ENCODE measurements at regions not wholly inside any gene's neighbourhood (a gene's known extent, or its start where the extent isn't known, plus 50 kb on each side); places are given as distances from the start of the nearest gene placed in this dataset.

DNA sequence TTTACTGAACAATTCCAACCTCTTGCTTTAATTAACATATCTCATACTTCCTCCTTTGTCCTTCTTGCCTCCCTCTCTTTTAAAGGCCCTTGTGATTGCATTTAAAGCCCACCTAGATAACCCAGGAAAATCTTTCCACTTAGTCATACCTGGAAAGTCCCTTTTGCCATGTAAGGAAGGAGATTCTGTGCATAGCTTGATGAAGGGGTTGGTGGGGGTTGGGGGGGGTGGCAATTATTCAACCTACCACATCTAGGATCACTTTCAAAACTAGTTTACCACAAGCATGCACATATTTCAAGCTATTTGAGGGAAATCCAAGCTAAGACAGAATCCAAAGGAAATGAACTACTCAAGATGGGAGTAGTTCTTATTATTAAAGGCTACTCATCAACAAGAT is 249.1 kb upstream of the PTBP2 start:
- DNase-seq (ENCODE audit: low read depth, low spot score) (no peak), FAIRE-seq (no peak)
- CTCF ChIA-PET = no interaction called here
- Histone ChIP-seq H3K27ac (ENCODE audit: insufficient read depth, low read depth, low read length) (no peak overlapping the region), H3K4me1 (ENCODE audit: control insufficient read depth, extremely low read depth, insufficient read depth, low read length) (no peaks in the 10 kb centered on the region), H3K9me1 (replicated peaks; ENCODE audit: control insufficient read depth, extremely low read depth, insufficient read depth, low read length) (no peaks in the 10 kb centered on the region), H3K27me3 (ENCODE audit: control insufficient read depth in 2 of 2, insufficient read depth in 2 of 2, low read length in 2 of 2) (peaks cover 0 to 3% of the 10 kb centered on the region in 2 experiments), H2AFZ (ENCODE audit: low read depth, low read length) (no peak overlapping the region), H3K9ac (replicated peaks; ENCODE audit: extremely low read depth, insufficient read depth, low read length) (no peak overlapping the region), H3K79me2 (ENCODE audit: control insufficient read depth, insufficient read depth, low read length) (no peaks in the 10 kb centered on the region), H3K9me3 (replicated peaks; ENCODE audit: control insufficient read depth, insufficient read depth, low read length) (no peaks in the 10 kb centered on the region), H3K4me3 (replicated peaks in 1 of 3; ENCODE audit: insufficient read depth in 1 of 3, low read depth in 1 of 3, low read length in 3 of 3) (no peak overlapping the region), H3K36me3 (ENCODE audit: control insufficient read depth in 2 of 2, extremely low read depth in 1 of 2, insufficient read depth in 2 of 2, low read length in 2 of 2) (no peaks in the 10 kb centered on the region), H4K20me1 (replicated peaks; ENCODE audit: control insufficient read depth, extremely low read depth, insufficient read depth, low read length) (no peaks in the 10 kb centered on the region), H3K4me2 (ENCODE audit: insufficient read depth, low read length) (no peak overlapping the region)
- POLR2A ChIA-PET = no interaction called here
- no peak for TF ChIP-seq FOS (IDR thresholded peaks at IDR 0.05; ENCODE audit: borderline replicate concordance, insufficient read depth, low read length)
- no peak for TF ChIP-seq GATA2 (IDR thresholded peaks at IDR 0.05; ENCODE audit: insufficient read depth, insufficient read length, low read depth, low read length)
- no peak for TF ChIP-seq POLR2AphosphoS5 (IDR thresholded peaks at IDR 0.05; ENCODE audit: insufficient read depth, low read depth, low read length)
- TF ChIP-seq POLR2A (IDR thresholded peaks at IDR 0.05; ENCODE audit: low read depth, low read length) = no peak
- no peak for TF ChIP-seq JUN (IDR thresholded peaks at IDR 0.05; ENCODE audit: borderline replicate concordance, insufficient read depth, insufficient read length, low read depth)
- TF ChIP-seq, protein P1, sequence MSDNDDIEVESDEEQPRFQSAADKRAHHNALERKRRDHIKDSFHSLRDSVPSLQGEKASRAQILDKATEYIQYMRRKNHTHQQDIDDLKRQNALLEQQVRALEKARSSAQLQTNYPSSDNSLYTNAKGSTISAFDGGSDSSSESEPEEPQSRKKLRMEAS (IDR thresholded peaks at IDR 0.05; ENCODE audit: insufficient read depth, insufficient read length) = no peak
- no peak for TF ChIP-seq MYC (IDR thresholded peaks at IDR 0.05; ENCODE audit: low read depth, low read length)
- TF ChIP-seq EZH2 (IDR thresholded peaks at IDR 0.05; ENCODE audit: borderline replicate concordance, low read depth, low read length, severe bottlenecking) = no peak
- TF ChIP-seq, protein P2, sequence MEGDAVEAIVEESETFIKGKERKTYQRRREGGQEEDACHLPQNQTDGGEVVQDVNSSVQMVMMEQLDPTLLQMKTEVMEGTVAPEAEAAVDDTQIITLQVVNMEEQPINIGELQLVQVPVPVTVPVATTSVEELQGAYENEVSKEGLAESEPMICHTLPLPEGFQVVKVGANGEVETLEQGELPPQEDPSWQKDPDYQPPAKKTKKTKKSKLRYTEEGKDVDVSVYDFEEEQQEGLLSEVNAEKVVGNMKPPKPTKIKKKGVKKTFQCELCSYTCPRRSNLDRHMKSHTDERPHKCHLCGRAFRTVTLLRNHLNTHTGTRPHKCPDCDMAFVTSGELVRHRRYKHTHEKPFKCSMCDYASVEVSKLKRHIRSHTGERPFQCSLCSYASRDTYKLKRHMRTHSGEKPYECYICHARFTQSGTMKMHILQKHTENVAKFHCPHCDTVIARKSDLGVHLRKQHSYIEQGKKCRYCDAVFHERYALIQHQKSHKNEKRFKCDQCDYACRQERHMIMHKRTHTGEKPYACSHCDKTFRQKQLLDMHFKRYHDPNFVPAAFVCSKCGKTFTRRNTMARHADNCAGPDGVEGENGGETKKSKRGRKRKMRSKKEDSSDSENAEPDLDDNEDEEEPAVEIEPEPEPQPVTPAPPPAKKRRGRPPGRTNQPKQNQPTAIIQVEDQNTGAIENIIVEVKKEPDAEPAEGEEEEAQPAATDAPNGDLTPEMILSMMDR (IDR thresholded peaks at IDR 0.05; ENCODE audit: extremely low read depth in 1 of 2, insufficient read depth in 1 of 2, low read depth in 1 of 2, low read length in 2 of 2) = no peak
- dilution Hi-C loops (cut with MboI; ENCODE audit: extremely low pct_ligation_motif_present, low sequenced_read_pairs) (no loop called here), intact Hi-C loops (cut with micrococcal nuclease) (no loop called here)
- BruUV-seq (replicated peaks) = no TSS peak

Measured in endothelial cell of umbilical vein (primary cell).